Astrocyte of the spinal cord (primary cell): ENCODE measurements at regions not wholly inside any gene's neighbourhood (a gene's known extent, or its start where the extent isn't known, plus 50 kb on each side); places are given as distances from the start of the nearest gene placed in this dataset.

Experiments used
- DNase-seq: peaks from one replicate; pipeline ENCODE4 v3.0.0; 2011; ENCODE audit warnings: low read depth, low spot score
- H3K4me3 ChIP-seq: 2 replicates; pipeline ENCODE4 v1.5.1; 2011; ENCODE audit warnings: low read depth, mild to moderate bottlenecking, low read length, moderate library complexity
- in situ Hi-C: cut with HindIII; loops from 2 replicates; pipeline ENCODE4 v1.10.0; 2017; ENCODE audit warnings: low sequenced_read_pairs
- TF ChIP-seq, protein P1 (sequence below): IDR thresholded peaks from 2 replicates; pipeline ENCODE4 v1.5.1; 2012; ENCODE audit warnings: low read depth, mild to moderate bottlenecking, low read length, inconsistent platforms

DNA sequence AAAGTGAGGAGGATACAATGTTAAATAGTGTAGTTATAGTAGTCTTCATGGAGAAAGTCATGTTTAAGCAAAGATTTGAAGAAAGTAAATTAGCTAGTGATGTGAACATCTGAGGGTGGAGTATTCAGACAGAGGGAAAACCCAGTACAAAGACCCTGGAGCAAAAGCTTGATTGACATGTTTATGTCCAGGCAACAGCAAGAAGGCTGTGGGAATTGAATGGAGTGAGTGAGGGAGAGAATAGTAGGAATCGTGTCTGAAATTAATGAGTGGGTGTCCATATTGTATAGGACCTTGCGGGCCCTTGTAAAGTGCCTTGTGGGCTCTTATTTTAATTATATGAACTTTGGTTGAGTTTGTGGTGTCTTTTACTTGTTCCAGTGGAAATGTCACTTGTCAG lies 424.1 kb upstream of the KIRREL3 start:
- no peak overlapping the region for H3K4me3 ChIP-seq
- TF ChIP-seq, protein P1, sequence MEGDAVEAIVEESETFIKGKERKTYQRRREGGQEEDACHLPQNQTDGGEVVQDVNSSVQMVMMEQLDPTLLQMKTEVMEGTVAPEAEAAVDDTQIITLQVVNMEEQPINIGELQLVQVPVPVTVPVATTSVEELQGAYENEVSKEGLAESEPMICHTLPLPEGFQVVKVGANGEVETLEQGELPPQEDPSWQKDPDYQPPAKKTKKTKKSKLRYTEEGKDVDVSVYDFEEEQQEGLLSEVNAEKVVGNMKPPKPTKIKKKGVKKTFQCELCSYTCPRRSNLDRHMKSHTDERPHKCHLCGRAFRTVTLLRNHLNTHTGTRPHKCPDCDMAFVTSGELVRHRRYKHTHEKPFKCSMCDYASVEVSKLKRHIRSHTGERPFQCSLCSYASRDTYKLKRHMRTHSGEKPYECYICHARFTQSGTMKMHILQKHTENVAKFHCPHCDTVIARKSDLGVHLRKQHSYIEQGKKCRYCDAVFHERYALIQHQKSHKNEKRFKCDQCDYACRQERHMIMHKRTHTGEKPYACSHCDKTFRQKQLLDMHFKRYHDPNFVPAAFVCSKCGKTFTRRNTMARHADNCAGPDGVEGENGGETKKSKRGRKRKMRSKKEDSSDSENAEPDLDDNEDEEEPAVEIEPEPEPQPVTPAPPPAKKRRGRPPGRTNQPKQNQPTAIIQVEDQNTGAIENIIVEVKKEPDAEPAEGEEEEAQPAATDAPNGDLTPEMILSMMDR = no peak
- in situ Hi-C loops = no loop called here
- DNase-seq = no peak

DNA sequence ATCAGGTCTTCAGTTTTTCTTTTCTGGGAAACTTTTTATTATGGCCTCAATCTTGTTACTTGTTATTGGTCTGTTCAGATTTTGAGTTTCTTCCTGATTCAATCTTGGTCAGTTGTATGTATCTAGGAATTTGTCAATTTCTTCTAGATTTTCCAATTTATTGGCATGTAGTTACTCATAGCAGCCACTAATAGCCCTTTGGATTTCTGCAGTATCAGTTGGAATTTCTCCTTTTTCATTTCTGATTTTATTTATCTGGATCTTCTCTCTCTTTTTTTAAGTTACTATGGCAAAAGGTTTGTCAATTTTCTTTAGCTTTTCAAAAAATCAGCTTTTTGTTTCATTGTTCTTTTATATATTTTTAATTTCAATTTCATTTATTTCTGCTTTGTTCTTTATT lies 419.6 kb upstream of the KIRREL3 start:
- no peak overlapping the region for H3K4me3 ChIP-seq
- TF ChIP-seq, protein P1 = no peak
- in situ Hi-C loops = no loop called here
- no peak for DNase-seq

DNA sequence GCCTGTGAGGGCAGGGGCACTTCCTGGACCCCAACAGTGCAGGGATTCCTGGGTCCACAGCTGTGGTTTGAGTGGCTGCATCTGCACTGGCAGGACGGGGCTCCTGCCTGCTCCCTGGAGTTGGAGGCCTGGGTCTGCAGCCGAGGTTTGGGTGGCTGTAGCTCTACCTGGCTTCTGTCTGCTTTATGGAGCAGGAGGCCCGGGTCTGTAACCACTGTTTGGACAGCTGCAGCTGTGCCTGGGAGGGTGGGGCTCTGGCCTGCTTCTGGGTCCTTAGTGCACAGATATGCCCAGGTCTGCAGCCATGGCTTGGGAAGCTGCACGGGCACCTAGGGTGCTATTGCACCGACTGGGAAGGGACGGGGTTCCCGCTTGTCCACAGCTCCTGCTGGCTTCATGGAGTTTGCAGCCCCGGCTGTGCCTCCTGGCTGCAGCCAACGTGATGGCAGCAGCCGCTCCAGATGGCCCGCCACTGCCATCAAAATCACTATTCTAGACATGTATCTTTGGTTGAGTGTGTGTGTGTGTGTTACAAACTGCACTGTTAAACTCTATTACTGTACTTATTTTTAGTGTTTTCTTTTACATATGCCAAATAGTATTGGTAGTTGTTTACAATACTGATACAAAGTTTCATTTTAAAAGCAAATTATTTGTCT lies 412.3 kb upstream of the KIRREL3 start:
- no peak for DNase-seq
- no peak overlapping the region for H3K4me3 ChIP-seq
- in situ Hi-C loops = no loop called here
- TF ChIP-seq, protein P1 = no peak

DNA sequence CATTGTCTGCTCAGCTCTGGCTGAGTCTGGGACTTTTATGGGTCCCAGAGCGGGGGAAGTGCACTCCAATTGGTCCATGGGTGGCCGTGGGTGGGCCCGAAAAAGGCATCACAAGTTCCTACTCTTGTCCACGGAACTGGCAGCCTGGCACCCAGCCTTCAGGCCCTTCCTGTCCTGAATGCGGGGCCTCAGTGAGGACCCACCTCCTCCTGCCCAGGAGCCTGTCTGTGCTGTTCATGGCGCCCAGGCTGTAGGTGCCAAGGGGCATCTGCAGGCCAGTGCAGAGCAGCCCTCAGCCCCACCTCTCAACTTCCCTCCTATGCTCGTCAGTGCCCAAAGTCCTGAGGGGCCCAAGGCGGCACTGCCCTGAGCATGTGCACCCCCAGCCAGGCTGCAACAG lies 411.7 kb upstream of the KIRREL3 start:
- DNase-seq = no peak
- no peak overlapping the region for H3K4me3 ChIP-seq
- TF ChIP-seq, protein P1 = no peak
- in situ Hi-C loops = no loop called here

DNA sequence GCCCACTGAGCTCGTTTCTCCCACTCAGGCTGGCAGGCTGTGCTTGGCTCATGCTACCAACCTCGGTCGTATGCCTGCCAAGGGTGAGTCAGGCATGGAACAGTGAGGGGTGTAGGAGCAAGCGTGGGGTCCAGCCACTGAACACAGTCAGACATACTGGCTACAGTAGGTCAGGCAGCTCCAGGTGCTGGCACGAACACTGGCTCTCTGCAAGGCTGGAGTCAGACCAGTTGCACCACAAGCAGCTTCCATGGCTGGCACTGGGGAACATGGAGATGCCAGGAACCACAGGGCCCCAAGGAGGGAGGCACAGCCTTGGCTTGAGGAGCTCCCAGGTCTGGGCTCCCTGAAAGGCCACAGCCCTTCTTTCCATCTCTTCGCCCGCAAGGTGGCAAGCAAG lies 410.7 kb upstream of the KIRREL3 start:
- in situ Hi-C loops = no loop called here
- H3K4me3 ChIP-seq = no peak overlapping the region
- TF ChIP-seq, protein P1 = no peak
- no peak for DNase-seq

DNA sequence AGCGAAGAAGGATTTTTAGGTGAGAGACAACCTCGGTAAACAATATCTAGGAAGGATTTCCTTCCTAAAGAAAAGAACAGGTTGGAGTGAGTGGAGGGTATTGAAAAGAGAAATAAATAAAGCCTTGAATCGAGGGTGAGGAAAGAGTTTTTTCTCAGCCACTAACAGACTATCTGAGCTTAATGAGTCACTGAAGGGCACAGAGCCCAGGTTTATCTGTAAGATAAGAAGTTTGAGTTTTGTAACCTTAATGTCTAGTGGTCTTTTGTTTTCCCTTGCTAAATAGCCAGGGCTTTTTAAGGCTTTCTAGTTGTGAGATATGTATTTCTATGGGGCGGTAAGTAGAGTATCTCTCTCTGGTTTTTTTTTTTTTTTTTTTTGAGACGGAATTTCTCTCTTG lies 394.5 kb upstream of the KIRREL3 start:
- no peak overlapping the region for H3K4me3 ChIP-seq
- DNase-seq = no peak
- TF ChIP-seq, protein P1 = no peak
- in situ Hi-C loops = no loop called here
